Uterus (tissue), 2 donors: ENCODE measurements at regions not wholly inside any gene's neighbourhood (a gene's known extent, or its start where the extent isn't known, plus 50 kb on each side); places are given as distances from the start of the nearest gene placed in this dataset.

ENCODE experiments used
- CTCF ChIP-seq, 4 experiments: fragments of 200-600 bp in 2 of 4; fragments of 450-650 bp in 2 of 4; sonication (generic) in 2 of 4; IDR thresholded peaks; one replicate each; pipeline ENCODE4 v1.5.1; 2016 to 2019; ENCODE audit warnings: antibody characterized with exemption in 4 of 4, mild to moderate bottlenecking in 2 of 4, moderate library complexity in 1 of 4
- POLR2A ChIP-seq, 2 donors: fragments of 450-650 bp; IDR thresholded peaks; one replicate each; pipeline ENCODE4 v1.6.1; 2016; ENCODE audit warnings: antibody characterized with exemption in 2 of 2, mild to moderate bottlenecking in 1 of 2, moderate library complexity in 1 of 2

- TF ChIP-seq CTCF (IDR thresholded peaks at IDR 0.05) = no peak
- no peak for TF ChIP-seq POLR2A (IDR thresholded peaks at IDR 0.05)
Observed at GRCh38 chr4:126784966-126785580, 847.7 kb upstream of the INTU start.
